ENCODE measurements at regions not wholly inside any gene's neighbourhood (a gene's known extent, or its start where the extent isn't known, plus 50 kb on each side); places are given as distances from the start of the nearest gene placed in this dataset.
A peak's percentile ranks its signal among the peaks of the same experiment; 100 is the strongest.

GRCh38 chr2:107266555-107266954 lies 380.6 kb upstream of the ST6GAL2 start:
- no peak for DNase-seq (ENCODE audit: low spot score)
- in situ Hi-C loops (cut with HindIII; ENCODE audit: low sequenced_read_pairs), result no loop called here

DNA sequence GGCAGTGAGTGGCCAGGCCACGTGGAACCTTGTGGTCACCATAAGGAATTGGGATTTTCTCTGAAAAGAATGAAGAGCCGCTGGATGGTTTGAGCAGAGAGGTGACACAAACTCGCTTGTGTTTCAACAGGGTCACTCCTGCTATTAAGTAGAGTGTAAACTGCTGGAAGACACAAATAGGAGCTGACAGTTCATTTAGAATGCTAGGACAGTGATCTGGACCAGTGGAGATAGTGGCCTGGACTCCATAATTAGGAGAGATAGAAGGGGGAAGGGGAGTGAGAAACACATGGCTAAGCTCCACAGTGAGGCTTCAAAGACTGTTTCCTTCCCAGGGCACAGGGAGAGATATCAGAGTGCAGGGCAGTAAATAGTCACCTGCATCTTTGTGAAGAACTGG lies 381.1 kb upstream of the ST6GAL2 start:
- DNase-seq (ENCODE audit: low spot score), result no peak
- in situ Hi-C loops (cut with HindIII; ENCODE audit: low sequenced_read_pairs), result no loop called here

GRCh38 chr2:107276034-107276433 lies 390.1 kb upstream of the ST6GAL2 start:
- in situ Hi-C loops (cut with HindIII; ENCODE audit: low sequenced_read_pairs), result no loop called here
- no peak for DNase-seq (ENCODE audit: low spot score)

DNA sequence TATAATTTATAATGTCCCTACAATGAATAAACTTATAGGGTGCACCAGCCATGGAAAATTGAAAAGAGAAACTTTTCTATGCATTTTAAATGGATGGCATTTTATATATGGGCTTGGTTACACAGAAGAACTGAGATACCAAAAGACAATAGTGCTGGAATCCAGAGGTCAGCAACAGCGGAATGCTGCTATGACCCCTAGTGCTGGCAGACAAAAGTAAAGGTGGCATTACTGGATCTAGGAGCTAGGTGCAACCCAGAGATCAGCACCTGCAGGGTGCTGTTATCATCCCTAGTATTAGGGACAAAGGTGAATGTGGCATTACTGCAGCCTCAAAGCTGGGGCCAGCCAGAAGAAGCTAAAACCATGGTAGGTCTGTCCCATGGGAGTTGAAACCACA lies 392.7 kb upstream of the ST6GAL2 start:
- DNase-seq (ENCODE audit: low spot score), result no peak
- in situ Hi-C loops (cut with HindIII; ENCODE audit: low sequenced_read_pairs), result no loop called here

GRCh38 chr2:107281637-107282036 lies 395.7 kb upstream of the ST6GAL2 start:
- in situ Hi-C loops (cut with HindIII; ENCODE audit: low sequenced_read_pairs), result no loop called here
- DNase-seq (ENCODE audit: low spot score), result no peak

DNA sequence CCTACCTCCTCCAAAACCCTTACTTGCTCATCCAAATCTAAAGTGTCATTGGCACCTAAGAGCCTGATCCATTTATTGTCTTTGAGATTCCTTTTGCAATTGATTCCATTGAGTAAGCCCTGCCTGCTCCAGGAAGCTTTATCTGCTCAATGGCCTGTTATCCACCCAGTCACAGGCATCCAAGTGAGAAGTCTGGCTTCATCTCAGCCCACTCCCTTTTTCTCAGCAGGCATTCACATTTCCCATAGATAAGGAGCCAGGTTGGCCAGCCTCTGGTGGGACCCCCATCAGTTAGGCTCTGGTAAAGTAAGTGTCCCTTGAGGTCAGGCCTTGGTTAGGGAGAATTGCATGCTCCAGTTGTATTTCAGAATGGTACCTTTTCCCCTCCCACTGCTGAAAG lies 396.2 kb upstream of the ST6GAL2 start:
- in situ Hi-C loops (cut with HindIII; ENCODE audit: low sequenced_read_pairs), result no loop called here
- no peak for DNase-seq (ENCODE audit: low spot score)

DNA sequence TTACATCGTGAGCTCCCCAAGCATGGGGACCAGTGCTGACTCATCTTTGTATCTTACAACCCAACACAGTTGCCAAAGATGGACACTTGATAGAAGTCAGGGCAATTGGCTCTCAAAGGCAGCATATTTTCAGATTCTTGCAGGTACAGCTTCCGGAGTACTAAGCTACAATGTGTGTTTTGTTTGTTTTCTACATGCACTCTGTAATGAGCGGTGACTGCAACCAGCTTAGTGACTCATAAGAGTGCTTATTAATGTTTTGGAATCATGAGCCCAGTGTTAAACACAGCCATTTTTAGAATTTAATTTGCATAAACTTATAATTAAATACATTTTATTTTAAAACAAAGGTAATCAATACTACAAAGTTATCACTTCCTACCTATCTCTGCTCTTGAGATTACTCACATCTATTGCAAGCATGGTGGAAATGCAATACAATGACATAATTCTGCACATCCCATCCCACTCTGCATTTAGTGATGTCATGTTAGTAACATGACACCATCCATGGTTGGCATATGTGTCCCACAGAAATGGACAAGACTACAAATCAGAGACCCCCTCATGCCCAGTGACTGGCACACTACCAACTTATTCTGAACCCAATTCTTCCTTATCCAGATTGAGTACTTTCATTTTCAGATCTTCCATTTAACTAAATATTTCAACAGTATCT lies 399.8 kb upstream of the ST6GAL2 start:
- DNase-seq (ENCODE audit: low spot score), result no peak
- in situ Hi-C loops (cut with HindIII; ENCODE audit: low sequenced_read_pairs), result no loop called here

GRCh38 chr2:107290041-107290440 lies 404.1 kb upstream of the ST6GAL2 start:
- DNase-seq (ENCODE audit: low spot score), result no peak
- in situ Hi-C loops (cut with HindIII; ENCODE audit: low sequenced_read_pairs), result no loop called here

DNA sequence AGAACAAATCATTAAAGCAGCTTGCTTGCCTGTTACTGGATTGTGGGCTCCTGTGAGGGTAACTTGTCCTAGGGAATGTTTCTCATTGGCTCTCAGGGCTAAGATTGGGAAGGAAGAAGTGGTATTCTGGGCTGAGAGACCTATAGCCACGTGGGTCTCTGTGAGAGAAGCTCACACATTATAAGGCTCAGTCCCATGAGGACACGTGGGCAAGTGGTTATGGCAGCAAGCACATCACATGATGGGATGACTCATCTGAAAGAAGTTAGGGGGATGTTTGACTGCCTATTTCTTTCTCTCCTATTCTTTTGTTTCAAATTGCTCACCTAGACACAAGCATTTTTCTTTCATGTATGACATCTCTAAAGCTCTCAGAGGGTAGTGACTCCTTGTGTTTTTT lies 418.0 kb upstream of the ST6GAL2 start:
- in situ Hi-C loops (cut with HindIII; ENCODE audit: low sequenced_read_pairs), result no loop called here
- no peak for DNase-seq (ENCODE audit: low spot score)

- no peak for DNase-seq (ENCODE audit: low spot score)
- in situ Hi-C loops (cut with HindIII; ENCODE audit: low sequenced_read_pairs), result no loop called here
Measured at GRCh38 chr2:107305966-107306365, 420.0 kb upstream of the ST6GAL2 start.

DNA sequence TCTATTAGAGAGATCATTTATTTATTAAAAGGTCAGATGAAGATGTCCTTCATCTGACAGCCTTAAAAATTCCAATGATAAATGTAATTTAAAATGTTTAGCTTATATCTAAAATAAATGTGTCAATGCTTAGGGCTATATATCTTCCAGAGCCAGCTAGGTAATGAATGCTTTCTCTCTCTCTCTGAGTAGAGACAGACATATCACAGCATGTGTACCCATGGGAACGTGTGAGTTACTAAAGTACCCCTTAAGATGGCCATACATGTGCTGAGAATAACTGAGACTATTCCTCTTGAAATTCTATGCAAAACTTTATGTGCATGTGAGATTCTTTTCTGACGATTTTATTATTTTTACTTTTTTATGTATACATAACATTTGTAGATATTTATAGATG lies 420.9 kb upstream of the ST6GAL2 start:
- in situ Hi-C loops (cut with HindIII; ENCODE audit: low sequenced_read_pairs), result no loop called here
- no peak for DNase-seq (ENCODE audit: low spot score)

DNA sequence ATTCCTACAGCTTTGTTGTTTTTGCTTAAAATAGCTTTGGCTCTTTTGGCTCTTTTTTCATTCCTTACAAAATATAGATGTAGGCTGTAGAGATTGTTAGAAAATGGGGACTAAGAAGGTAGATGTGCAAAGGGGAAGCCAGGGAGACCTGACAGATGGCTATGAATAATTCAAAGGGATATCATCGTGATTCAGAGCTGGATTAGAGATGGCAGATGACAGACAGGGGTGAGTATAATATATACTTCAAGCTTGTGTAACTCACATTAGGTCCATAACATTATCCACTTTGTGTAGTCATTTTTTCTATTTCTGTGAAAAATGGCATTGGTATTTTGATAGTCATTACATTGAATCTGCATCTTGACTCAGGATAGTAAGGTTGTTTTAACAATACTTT lies 422.9 kb upstream of the ST6GAL2 start:
- in situ Hi-C loops (cut with HindIII; ENCODE audit: low sequenced_read_pairs), result no loop called here
- no peak for DNase-seq (ENCODE audit: low spot score)

- no peak for DNase-seq (ENCODE audit: low spot score)
- in situ Hi-C loops (cut with HindIII; ENCODE audit: low sequenced_read_pairs), result no loop called here
Measured at GRCh38 chr2:107312240-107312639, 426.3 kb upstream of the ST6GAL2 start.

DNA sequence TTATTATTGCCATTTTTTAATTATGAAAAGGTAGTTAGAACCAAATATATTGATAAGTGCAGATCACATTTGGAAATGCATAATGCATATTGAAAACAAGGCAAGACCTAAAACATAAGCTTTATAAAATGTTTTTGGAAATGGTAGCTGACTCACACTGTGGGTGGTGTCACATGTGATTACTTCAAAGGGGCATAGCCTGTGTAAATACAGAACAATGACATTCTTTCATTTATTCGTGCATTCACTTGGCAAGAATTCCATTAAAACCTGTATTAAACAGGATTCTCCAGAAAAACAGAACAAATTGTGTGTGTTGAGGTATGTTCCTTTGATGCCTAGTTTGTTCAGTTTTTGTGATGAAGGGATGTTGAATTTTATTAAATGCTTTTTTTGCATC lies 427.3 kb upstream of the ST6GAL2 start:
- no peak for DNase-seq (ENCODE audit: low spot score)
- in situ Hi-C loops (cut with HindIII; ENCODE audit: low sequenced_read_pairs), result no loop called here

- no peak for DNase-seq (ENCODE audit: low spot score)
- in situ Hi-C loops (cut with HindIII; ENCODE audit: low sequenced_read_pairs), result no loop called here
Measured at GRCh38 chr2:107320881-107321280, 434.9 kb upstream of the ST6GAL2 start.

DNA sequence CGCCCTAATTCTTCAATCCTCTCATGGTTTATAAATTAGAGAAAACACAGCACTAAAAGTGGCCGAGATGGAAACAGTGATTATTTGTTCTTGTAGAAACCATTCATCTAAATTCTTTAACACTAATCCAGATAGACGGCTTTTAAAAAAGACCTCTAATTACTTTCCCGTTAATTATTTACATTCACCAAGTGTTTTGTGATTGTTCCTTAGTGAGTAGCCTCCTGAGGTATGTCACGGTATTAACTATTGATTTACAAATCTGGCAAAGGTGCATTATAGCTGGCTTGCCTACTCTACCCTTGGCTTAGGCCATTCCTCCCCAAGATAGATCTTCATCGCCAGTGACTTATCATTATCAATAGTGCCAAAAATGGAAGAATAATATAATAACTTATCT lies 436.4 kb upstream of the ST6GAL2 start:
- DNase-seq (ENCODE audit: low spot score), result no peak
- in situ Hi-C loops (cut with HindIII; ENCODE audit: low sequenced_read_pairs), result no loop called here

DNA sequence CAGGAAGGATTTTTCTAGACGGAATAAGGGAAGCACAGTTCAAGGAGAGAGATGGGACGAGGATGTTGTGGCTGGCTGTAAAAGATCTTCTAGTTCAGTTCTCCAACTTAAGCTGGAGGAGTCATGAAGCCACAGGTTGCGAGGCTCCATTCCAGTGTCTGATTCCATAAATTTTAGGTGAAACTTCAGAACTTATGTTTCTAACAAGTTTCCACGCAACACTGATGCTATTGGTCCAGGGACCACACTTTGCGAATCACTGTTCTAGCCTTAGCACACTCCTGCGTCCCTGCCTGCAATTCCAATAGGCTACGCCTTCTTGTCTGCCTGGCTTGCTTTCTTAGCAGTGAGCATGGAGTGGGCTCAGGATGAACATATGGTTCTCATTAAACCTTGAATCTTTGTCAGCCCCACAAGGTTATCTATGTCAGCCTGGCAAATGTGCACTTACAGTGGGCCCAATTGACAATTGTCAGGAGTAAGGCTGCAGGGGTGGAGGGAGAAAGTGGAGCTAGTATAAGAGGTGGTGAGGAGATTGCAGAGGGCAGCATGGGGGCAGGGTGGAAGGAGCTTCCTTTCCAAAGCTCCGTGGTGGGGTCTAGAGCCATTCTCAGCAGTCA lies 438.1 kb upstream of the ST6GAL2 start:
- in situ Hi-C loops (cut with HindIII; ENCODE audit: low sequenced_read_pairs), result no loop called here
- DNase-seq (ENCODE audit: low spot score), result no peak

GRCh38 chr2:107325981-107326786 lies 440.2 kb upstream of the ST6GAL2 start:
- in situ Hi-C loops (cut with HindIII; ENCODE audit: low sequenced_read_pairs), result no loop called here

DNA sequence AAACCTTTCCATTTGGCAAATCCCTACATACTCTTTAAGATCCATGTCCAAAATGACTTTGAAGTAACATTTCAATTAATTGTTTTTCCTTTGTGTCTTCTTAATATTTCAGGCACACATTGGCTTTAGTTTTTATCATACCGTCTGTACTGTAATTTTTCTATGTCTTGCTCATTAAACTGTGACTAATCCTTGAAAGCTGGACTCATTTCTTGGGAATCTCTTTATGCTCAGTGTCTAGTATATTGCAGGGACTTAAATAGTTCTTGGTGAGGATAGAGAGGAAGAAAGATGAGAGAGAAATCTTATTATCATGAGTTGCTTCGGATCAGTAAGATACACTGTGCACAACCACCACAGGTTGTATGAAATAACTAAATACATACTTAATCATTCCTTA lies 448.3 kb upstream of the ST6GAL2 start:
- in situ Hi-C loops (cut with HindIII; ENCODE audit: low sequenced_read_pairs), result no loop called here

More at GRCh38 chr2:107325981-107326786, 440.2 kb upstream of the ST6GAL2 start:
- DNase-seq (ENCODE audit: low spot score), result peak; percentile 20

GRCh38 chr2:107336526-107336925 lies 450.6 kb upstream of the ST6GAL2 start:
- no peak for DNase-seq (ENCODE audit: low spot score)
- in situ Hi-C loops (cut with HindIII; ENCODE audit: low sequenced_read_pairs), result no loop called here

More for the DNA sequence above, 448.3 kb upstream of the ST6GAL2 start:
- no peak for DNase-seq (ENCODE audit: low spot score)
